GM23338 (cell line): ENCODE measurements at regions not wholly inside any gene's neighbourhood (a gene's known extent, or its start where the extent isn't known, plus 50 kb on each side); places are given as distances from the start of the nearest gene placed in this dataset.

ENCODE experiments used
- ATAC-seq: fragments of 200-7000 bp; cut with Tn5 transposase; 3 replicates; pipeline ENCODE4 v1.9.1; 2020
- DNase-seq: peaks from one replicate; pipeline ENCODE4 v3.0.0-alpha.2; 2015; ENCODE audit warnings: low spot score
- H2AFZ ChIP-seq: fragments of 200-600 bp; sonication (generic); 2 replicates; pipeline ENCODE4 v1.8.0; 2016; ENCODE audit warnings: antibody characterized with exemption, mild to moderate bottlenecking, moderate library complexity
- H3F3A ChIP-seq: fragments of 200-600 bp; sonication (generic); replicated peaks from 2 replicates; pipeline ENCODE4 v1.8.0; 2017; ENCODE audit warnings: antibody characterized with exemption, mixed run types, low read depth
- H3K27ac ChIP-seq: fragments of 200-600 bp; sonication (generic); 2 replicates; pipeline ENCODE4 v1.6.1; 2016; ENCODE audit warnings: low read depth
- H3K27me3 ChIP-seq: fragments of 200-600 bp; sonication (generic); 2 replicates; pipeline ENCODE4 v1.8.0; 2016; ENCODE audit warnings: mild to moderate bottlenecking, mixed run types, moderate library complexity; ENCODE audit not compliant: insufficient read depth
- H3K36me3 ChIP-seq: fragments of 200-600 bp; sonication (generic); 2 replicates; pipeline ENCODE4 v1.8.0; 2016; ENCODE audit warnings: mild to moderate bottlenecking; ENCODE audit not compliant: insufficient read depth
- H3K4me1 ChIP-seq: fragments of 200-600 bp; sonication (generic); 2 replicates; pipeline ENCODE4 v1.8.0; 2016; ENCODE audit warnings: mild to moderate bottlenecking, moderate library complexity; ENCODE audit not compliant: insufficient read depth
- H3K4me2 ChIP-seq: fragments of 200-600 bp; sonication (generic); 2 replicates; pipeline ENCODE4 v1.7.1; 2017; ENCODE audit warnings: mixed run types
- H3K4me3 ChIP-seq: fragments of 200-600 bp; sonication (generic); 2 replicates; pipeline ENCODE4 v1.6.1; 2016; ENCODE audit warnings: mixed run types
- H3K79me2 ChIP-seq: fragments of 200-600 bp; sonication (generic); replicated peaks from 2 replicates; pipeline ENCODE4 v1.8.0; 2017; ENCODE audit warnings: mild to moderate bottlenecking; ENCODE audit not compliant: insufficient read depth
- H3K9me2 ChIP-seq: fragments of 200-600 bp; sonication (generic); 2 replicates; pipeline ENCODE4 v1.8.0; 2017; ENCODE audit not compliant: insufficient read depth
- H4K20me1 ChIP-seq: fragments of 200-600 bp; sonication (generic); replicated peaks from 2 replicates; pipeline ENCODE4 v1.8.0; 2017; ENCODE audit warnings: mild to moderate bottlenecking; ENCODE audit not compliant: insufficient read depth
- H3K27ac Mint-ChIP-seq: 2 replicates; pipeline ENCODE4 v1.8.0; 2020; ENCODE audit warnings: inconsistent platforms, mild to moderate bottlenecking, moderate library complexity, mixed read lengths
- H3K27me3 Mint-ChIP-seq: 3 replicates; pipeline ENCODE4 v1.8.0; 2022; ENCODE audit warnings: low read depth, mild to moderate bottlenecking, moderate library complexity, mixed read lengths, inconsistent platforms; ENCODE audit not compliant: insufficient read depth, poor library complexity
- H3K36me3 Mint-ChIP-seq: 3 replicates; pipeline ENCODE4 v1.8.0; 2021; ENCODE audit warnings: low read depth, mild to moderate bottlenecking, inconsistent platforms, moderate library complexity, mixed read lengths
- H3K4me1 Mint-ChIP-seq: 3 replicates; pipeline ENCODE4 v1.8.0; 2020; ENCODE audit warnings: mild to moderate bottlenecking, inconsistent platforms, mixed read lengths
- H3K4me3 Mint-ChIP-seq: 3 replicates; pipeline ENCODE4 v1.8.0; 2021; ENCODE audit warnings: moderate library complexity, mild to moderate bottlenecking, inconsistent platforms, mixed read lengths
- H3K9me3 Mint-ChIP-seq: 3 replicates; pipeline ENCODE4 v1.8.0; 2020; ENCODE audit warnings: moderate library complexity, mild to moderate bottlenecking, inconsistent platforms, mixed read lengths
- ZNF114 ChIP-seq: fragments of 250-450 bp; sonication (Bioruptor Pico); IDR thresholded peaks from 2 replicates; pipeline ENCODE4 v1.5.0; 2020; ENCODE audit warnings: mild to moderate bottlenecking, moderate library complexity
- ZNF331 ChIP-seq: fragments of 250-450 bp; sonication (Bioruptor Pico); IDR thresholded peaks from 2 replicates; pipeline ENCODE4 v1.5.0; 2020; ENCODE audit warnings: low read depth, mild to moderate bottlenecking, moderate library complexity
- TF ChIP-seq, protein P1 (sequence below): fragments of 250-450 bp; sonication (Bioruptor Pico); IDR thresholded peaks from 2 replicates; pipeline ENCODE4 v1.5.0; 2020; ENCODE audit warnings: mild to moderate bottlenecking, moderate library complexity
- TF ChIP-seq, protein P2 (sequence below), 2 experiments: fragments of 200-600 bp in 1 of 2; sonication (generic) in 1 of 2; conservative IDR thresholded peaks; 2 replicates each; pipeline versions ENCODE4 v1.5.1 to v1.6.1; 2016 to 2017; ENCODE audit warnings: antibody characterized with exemption in 2 of 2, low read depth in 2 of 2, mild to moderate bottlenecking in 2 of 2, moderate library complexity in 1 of 2

DNA sequence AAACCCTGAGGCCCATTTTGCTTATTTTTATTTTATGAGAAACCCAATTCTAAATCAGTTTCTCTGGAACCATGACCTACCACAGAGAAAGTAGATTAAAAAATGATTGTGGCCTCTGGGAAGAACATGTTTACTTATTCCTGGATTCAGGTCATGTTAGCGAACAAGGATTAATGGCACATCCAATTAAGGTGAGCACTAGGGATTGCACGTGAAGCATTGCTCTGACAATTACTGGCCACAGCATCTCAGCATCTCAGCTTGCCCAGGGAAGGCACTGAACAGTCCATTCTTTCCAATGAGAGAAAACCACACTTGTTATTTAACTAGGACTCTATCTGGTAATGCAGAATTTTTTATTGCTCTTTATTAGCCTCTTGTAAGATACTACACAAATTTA, 119.8 kb downstream of the ZNF330 start (continued):
- TF ChIP-seq, protein P1, sequence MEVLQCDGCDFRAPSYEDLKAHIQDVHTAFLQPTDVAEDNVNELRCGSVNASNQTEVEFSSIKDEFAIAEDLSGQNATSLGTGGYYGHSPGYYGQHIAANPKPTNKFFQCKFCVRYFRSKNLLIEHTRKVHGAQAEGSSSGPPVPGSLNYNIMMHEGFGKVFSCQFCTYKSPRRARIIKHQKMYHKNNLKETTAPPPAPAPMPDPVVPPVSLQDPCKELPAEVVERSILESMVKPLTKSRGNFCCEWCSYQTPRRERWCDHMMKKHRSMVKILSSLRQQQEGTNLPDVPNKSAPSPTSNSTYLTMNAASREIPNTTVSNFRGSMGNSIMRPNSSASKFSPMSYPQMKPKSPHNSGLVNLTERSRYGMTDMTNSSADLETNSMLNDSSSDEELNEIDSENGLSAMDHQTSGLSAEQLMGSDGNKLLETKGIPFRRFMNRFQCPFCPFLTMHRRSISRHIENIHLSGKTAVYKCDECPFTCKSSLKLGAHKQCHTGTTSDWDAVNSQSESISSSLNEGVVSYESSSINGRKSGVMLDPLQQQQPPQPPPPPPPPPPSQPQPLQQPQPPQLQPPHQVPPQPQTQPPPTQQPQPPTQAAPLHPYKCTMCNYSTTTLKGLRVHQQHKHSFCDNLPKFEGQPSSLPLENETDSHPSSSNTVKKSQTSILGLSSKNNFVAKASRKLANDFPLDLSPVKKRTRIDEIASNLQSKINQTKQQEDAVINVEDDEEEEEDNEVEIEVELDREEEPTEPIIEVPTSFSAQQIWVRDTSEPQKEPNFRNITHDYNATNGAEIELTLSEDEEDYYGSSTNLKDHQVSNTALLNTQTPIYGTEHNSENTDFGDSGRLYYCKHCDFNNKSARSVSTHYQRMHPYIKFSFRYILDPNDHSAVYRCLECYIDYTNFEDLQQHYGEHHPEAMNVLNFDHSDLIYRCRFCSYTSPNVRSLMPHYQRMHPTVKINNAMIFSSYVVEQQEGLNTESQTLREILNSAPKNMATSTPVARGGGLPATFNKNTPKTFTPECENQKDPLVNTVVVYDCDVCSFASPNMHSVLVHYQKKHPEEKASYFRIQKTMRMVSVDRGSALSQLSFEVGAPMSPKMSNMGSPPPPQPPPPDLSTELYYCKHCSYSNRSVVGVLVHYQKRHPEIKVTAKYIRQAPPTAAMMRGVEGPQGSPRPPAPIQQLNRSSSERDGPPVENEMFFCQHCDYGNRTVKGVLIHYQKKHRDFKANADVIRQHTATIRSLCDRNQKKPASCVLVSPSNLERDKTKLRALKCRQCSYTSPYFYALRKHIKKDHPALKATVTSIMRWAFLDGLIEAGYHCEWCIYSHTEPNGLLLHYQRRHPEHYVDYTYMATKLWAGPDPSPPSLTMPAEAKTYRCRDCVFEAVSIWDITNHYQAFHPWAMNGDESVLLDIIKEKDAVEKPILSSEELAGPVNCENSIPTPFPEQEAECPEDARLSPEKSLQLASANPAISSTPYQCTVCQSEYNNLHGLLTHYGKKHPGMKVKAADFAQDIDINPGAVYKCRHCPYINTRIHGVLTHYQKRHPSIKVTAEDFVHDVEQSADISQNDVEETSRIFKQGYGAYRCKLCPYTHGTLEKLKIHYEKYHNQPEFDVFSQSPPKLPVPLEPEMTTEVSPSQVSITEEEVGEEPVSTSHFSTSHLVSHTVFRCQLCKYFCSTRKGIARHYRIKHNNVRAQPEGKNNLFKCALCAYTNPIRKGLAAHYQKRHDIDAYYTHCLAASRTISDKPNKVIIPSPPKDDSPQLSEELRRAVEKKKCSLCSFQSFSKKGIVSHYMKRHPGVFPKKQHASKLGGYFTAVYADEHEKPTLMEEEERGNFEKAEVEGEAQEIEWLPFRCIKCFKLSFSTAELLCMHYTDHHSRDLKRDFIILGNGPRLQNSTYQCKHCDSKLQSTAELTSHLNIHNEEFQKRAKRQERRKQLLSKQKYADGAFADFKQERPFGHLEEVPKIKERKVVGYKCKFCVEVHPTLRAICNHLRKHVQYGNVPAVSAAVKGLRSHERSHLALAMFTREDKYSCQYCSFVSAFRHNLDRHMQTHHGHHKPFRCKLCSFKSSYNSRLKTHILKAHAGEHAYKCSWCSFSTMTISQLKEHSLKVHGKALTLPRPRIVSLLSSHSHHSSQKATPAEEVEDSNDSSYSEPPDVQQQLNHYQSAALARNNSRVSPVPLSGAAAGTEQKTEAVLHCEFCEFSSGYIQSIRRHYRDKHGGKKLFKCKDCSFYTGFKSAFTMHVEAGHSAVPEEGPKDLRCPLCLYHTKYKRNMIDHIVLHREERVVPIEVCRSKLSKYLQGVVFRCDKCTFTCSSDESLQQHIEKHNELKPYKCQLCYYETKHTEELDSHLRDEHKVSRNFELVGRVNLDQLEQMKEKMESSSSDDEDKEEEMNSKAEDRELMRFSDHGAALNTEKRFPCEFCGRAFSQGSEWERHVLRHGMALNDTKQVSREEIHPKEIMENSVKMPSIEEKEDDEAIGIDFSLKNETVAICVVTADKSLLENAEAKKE = no peak
- no peak for TF ChIP-seq ZNF331 (CRISPR knock-in tag)

DNA sequence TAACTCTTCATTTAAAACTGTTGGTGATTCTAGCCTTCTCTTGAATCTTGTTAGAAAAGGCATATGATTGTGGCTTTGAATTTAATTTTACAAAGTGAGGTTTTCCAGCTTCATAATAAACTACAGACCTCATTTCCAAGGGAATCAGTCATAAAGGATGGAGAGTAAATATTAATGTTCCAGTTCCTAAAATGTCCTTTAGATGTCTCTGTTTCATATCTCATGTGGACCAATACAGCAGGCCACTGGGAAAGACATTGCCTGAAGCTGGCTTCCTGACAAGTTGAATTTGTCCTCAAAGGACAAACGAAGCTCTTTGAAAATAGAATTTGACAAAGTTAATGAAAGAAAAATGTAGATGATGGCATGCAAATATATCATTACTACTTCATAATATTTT, 125.4 kb downstream of the ZNF330 start:
- no peaks in the 10 kb centered on the region; the same call in 1 of the 2 replicates for H3K4me1 ChIP-seq
- no peak overlapping the region for H3K4me3 Mint-ChIP-seq
- no peak overlapping the region for H3K4me3 ChIP-seq
- peak; percentile 18 for DNase-seq
- H3K27me3 ChIP-seq = no peaks in the 10 kb centered on the region
- no peaks in the 10 kb centered on the region for H3K27me3 Mint-ChIP-seq
- ATAC-seq = no peak
- no peaks in the 10 kb centered on the region for H3K36me3 ChIP-seq
- H2AFZ ChIP-seq = no peak overlapping the region
- H3K27ac ChIP-seq = no peak overlapping the region
- H3K36me3 Mint-ChIP-seq = no peaks in the 10 kb centered on the region
- no peaks in the 10 kb centered on the region for H4K20me1 ChIP-seq
- TF ChIP-seq, protein P2, sequence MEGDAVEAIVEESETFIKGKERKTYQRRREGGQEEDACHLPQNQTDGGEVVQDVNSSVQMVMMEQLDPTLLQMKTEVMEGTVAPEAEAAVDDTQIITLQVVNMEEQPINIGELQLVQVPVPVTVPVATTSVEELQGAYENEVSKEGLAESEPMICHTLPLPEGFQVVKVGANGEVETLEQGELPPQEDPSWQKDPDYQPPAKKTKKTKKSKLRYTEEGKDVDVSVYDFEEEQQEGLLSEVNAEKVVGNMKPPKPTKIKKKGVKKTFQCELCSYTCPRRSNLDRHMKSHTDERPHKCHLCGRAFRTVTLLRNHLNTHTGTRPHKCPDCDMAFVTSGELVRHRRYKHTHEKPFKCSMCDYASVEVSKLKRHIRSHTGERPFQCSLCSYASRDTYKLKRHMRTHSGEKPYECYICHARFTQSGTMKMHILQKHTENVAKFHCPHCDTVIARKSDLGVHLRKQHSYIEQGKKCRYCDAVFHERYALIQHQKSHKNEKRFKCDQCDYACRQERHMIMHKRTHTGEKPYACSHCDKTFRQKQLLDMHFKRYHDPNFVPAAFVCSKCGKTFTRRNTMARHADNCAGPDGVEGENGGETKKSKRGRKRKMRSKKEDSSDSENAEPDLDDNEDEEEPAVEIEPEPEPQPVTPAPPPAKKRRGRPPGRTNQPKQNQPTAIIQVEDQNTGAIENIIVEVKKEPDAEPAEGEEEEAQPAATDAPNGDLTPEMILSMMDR (conservative IDR thresholded peaks at IDR 0.05; ENCODE audit: low read depth in 2 of 2) = peak; percentile 46 to 52
- TF ChIP-seq ZNF114 (CRISPR knock-in tag) = no peak
- peaks cover 5% of the 10 kb centered on the region; the same call in 2 of the 3 replicates for H3K4me1 Mint-ChIP-seq
- H3K27ac Mint-ChIP-seq = no peak overlapping the region
- no peaks in the 10 kb centered on the region for H3K79me2 ChIP-seq
- H3K9me2 ChIP-seq = no peaks in the 10 kb centered on the region
- no peaks in the 10 kb centered on the region for H3F3A ChIP-seq
- H3K9me3 Mint-ChIP-seq = no peaks in the 10 kb centered on the region
- no peak overlapping the region for H3K4me2 ChIP-seq
